ENCODE measurements at regions not wholly inside any gene's neighbourhood (a gene's known extent, or its start where the extent isn't known, plus 50 kb on each side); places are given as distances from the start of the nearest gene placed in this dataset.
A peak's percentile ranks its signal among the peaks of the same experiment; 100 is the strongest.

GRCh38 chr6:21931641-21932335, 338.2 kb downstream of the SOX4 start:
- Histone ChIP-seq H3F3A (ENCODE audit: insufficient read depth) (peaks cover 14% of the 10 kb centered on the region), H3K27me3 (replicated peaks; ENCODE audit: insufficient read depth) (no peaks in the 10 kb centered on the region), H3K9ac (no peak overlapping the region), H3K9me2 (ENCODE audit: insufficient read depth) (no peaks in the 10 kb centered on the region), H3K27ac (no peak overlapping the region), H4K20me1 (ENCODE audit: insufficient read depth) (no peaks in the 10 kb centered on the region), H3K4me2 (ENCODE audit: unreplicated experiment) (no peak overlapping the region), H3K36me3 (ENCODE audit: low read depth) (no peaks in the 10 kb centered on the region), H3K79me2 (ENCODE audit: insufficient read depth) (no peaks in the 10 kb centered on the region), H3K9me3 (ENCODE audit: low read depth) (no peaks in the 10 kb centered on the region), H3K4me3 (no peak overlapping the region), H3K4me1 (ENCODE audit: insufficient read depth) (peaks cover 14% of the 10 kb centered on the region), H2AFZ (no peak overlapping the region)
- DNase-seq: peak; percentile 62
- TF ChIP-seq EZH2 (IDR thresholded peaks at IDR 0.05; ENCODE audit: insufficient read depth, poor library complexity, severe bottlenecking) (no peak), EZH2phosphoT487 (IDR thresholded peaks at IDR 0.05; ENCODE audit: insufficient read depth, low read depth) (peak; percentile 83; the same call in 1 of the 2 replicates)
- 90 to 93% methylated on average over 4 of the region's 4 CpGs for WGBS, 2 experiments (ENCODE audit: low coverage in 1 of 2, low lambda C conversion rate in 2 of 2, missing lambda C conversion rate in 2 of 2)
- in situ Hi-C loops (cut with MboI): loop anchor here (10.0 kb wide), 1 partner anchor 327 kb away; no protein-coding TSS in a partner anchor

GRCh38 chr6:21933351-21933750, 339.8 kb downstream of the SOX4 start:
- no peak overlapping the region for H3K9ac ChIP-seq
- no peak for TF ChIP-seq EZH2phosphoT487 (IDR thresholded peaks at IDR 0.05; ENCODE audit: insufficient read depth, low read depth)
- no peak for TF ChIP-seq EZH2 (IDR thresholded peaks at IDR 0.05; ENCODE audit: insufficient read depth, poor library complexity, severe bottlenecking)
- no peaks in the 10 kb centered on the region for H3K9me3 ChIP-seq (ENCODE audit: low read depth)
- no peak overlapping the region for H3K27ac ChIP-seq
- H4K20me1 ChIP-seq (ENCODE audit: insufficient read depth): no peaks in the 10 kb centered on the region
- H3F3A ChIP-seq (ENCODE audit: insufficient read depth): peaks cover 14% of the 10 kb centered on the region
- in situ Hi-C loops (cut with MboI): loop anchor here (10.0 kb wide), 1 partner anchor 329 kb away; no protein-coding TSS in a partner anchor
- no peak overlapping the region for H2AFZ ChIP-seq
- no peak overlapping the region for H3K4me2 ChIP-seq (ENCODE audit: unreplicated experiment)
- H3K27me3 ChIP-seq (replicated peaks; ENCODE audit: insufficient read depth): no peaks in the 10 kb centered on the region
- peaks cover 14% of the 10 kb centered on the region for H3K4me1 ChIP-seq (ENCODE audit: insufficient read depth)
- no peak overlapping the region for H3K4me3 ChIP-seq
- no peaks in the 10 kb centered on the region for H3K36me3 ChIP-seq (ENCODE audit: low read depth)
- H3K9me2 ChIP-seq (ENCODE audit: insufficient read depth): no peaks in the 10 kb centered on the region
- DNase-seq: no peak
- H3K79me2 ChIP-seq (ENCODE audit: insufficient read depth): no peaks in the 10 kb centered on the region

- in situ Hi-C loops (cut with MboI): loop anchor here (10.0 kb wide), 1 partner anchor 330 kb away; no protein-coding TSS in a partner anchor
- peaks cover 14% of the 10 kb centered on the region for H3K4me1 ChIP-seq (ENCODE audit: insufficient read depth)
- H3K9ac ChIP-seq: no peak overlapping the region
Observed at GRCh38 chr6:21935142-21935541, 341.6 kb downstream of the SOX4 start.

DNA sequence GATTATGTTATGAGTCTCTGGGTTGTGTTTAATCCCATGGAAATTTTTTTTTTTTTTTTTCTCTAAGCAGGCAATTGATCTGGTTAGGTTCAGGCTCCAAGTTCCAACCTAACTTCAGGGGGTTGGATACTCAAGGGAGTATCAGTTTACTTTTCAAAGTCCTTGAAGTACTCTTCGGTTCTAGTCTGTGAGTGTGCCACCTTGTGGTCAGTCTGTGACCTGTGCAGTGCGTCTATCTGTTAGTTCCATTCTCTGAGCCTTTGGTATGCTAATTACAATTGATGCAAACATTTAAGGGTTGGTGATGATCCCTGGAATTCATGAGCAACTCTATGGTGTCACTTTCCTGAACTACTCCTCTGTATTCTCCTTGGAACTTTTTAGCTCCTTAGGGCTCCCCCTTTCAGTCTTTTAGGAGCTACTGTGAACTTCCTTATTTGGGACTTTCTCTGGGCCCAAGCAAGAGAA, 342.0 kb downstream of the SOX4 start:
- peaks cover 14% of the 10 kb centered on the region for H3F3A ChIP-seq (ENCODE audit: insufficient read depth)
- in situ Hi-C loops (cut with MboI): loop anchor here (10.0 kb wide), 1 partner anchor 331 kb away; no protein-coding TSS in a partner anchor
- peak overlapping the region; percentile 25; the same call in 1 of the 2 replicates for H3K27ac ChIP-seq
- H3K4me2 ChIP-seq (ENCODE audit: unreplicated experiment): peak overlapping the region; percentile 16
- H4K20me1 ChIP-seq (ENCODE audit: insufficient read depth): no peaks in the 10 kb centered on the region
- no peaks in the 10 kb centered on the region for H3K9me2 ChIP-seq (ENCODE audit: insufficient read depth)
- no peak overlapping the region for H3K9ac ChIP-seq
- 21 to 23% methylated on average over 2 of the region's 2 CpGs for WGBS, 2 experiments (ENCODE audit: low coverage in 1 of 2, low lambda C conversion rate in 2 of 2, missing lambda C conversion rate in 2 of 2)
- H3K4me3 ChIP-seq: no peak overlapping the region
- TF ChIP-seq EZH2 (IDR thresholded peaks at IDR 0.05; ENCODE audit: insufficient read depth, poor library complexity, severe bottlenecking) (no peak), EZH2phosphoT487 (IDR thresholded peaks at IDR 0.05; ENCODE audit: insufficient read depth, low read depth) (no peak)
- no peaks in the 10 kb centered on the region for H3K9me3 ChIP-seq (ENCODE audit: low read depth)
- peak overlapping the region; percentile 20; the same call in 1 of the 2 replicates for H2AFZ ChIP-seq
- no peaks in the 10 kb centered on the region for H3K27me3 ChIP-seq (replicated peaks; ENCODE audit: insufficient read depth)
- no peaks in the 10 kb centered on the region for H3K79me2 ChIP-seq (ENCODE audit: insufficient read depth)
- peaks cover 14% of the 10 kb centered on the region for H3K4me1 ChIP-seq (ENCODE audit: insufficient read depth)
- peak; percentile 72 for DNase-seq
- no peaks in the 10 kb centered on the region for H3K36me3 ChIP-seq (ENCODE audit: low read depth)

More at GRCh38 chr6:21935142-21935541, 341.6 kb downstream of the SOX4 start:
- no peak overlapping the region for H3K4me3 ChIP-seq
- H3K4me2 ChIP-seq (ENCODE audit: unreplicated experiment): no peak overlapping the region
- H2AFZ ChIP-seq: no peak overlapping the region
- H3K9me2 ChIP-seq (ENCODE audit: insufficient read depth): no peaks in the 10 kb centered on the region
- TF ChIP-seq EZH2phosphoT487 (IDR thresholded peaks at IDR 0.05; ENCODE audit: insufficient read depth, low read depth) (no peak), EZH2 (IDR thresholded peaks at IDR 0.05; ENCODE audit: insufficient read depth, poor library complexity, severe bottlenecking) (no peak)
- no peak for DNase-seq
- no peaks in the 10 kb centered on the region for H3K36me3 ChIP-seq (ENCODE audit: low read depth)
- H3K27ac ChIP-seq: peak overlapping the region; percentile 25
- H3F3A ChIP-seq (ENCODE audit: insufficient read depth): peaks cover 14% of the 10 kb centered on the region
- no peaks in the 10 kb centered on the region for H3K27me3 ChIP-seq (replicated peaks; ENCODE audit: insufficient read depth)
- H3K79me2 ChIP-seq (ENCODE audit: insufficient read depth): no peaks in the 10 kb centered on the region
- H4K20me1 ChIP-seq (ENCODE audit: insufficient read depth): no peaks in the 10 kb centered on the region
- H3K9me3 ChIP-seq (ENCODE audit: low read depth): no peaks in the 10 kb centered on the region
